ENCODE measurements at regions not wholly inside any gene's neighbourhood (a gene's known extent, or its start where the extent isn't known, plus 50 kb on each side); places are given as distances from the start of the nearest gene placed in this dataset.

GRCh38 chr18:41517142-41517541, 437.9 kb upstream of the PIK3C3 start:
- Histone ChIP-seq H3K27me3 (ENCODE audit: control insufficient read depth in 1 of 2, insufficient read depth in 1 of 2, low read length in 2 of 2) (no peaks in the 10 kb centered on the region), H3K23ac (ENCODE audit: low read length in 2 of 2) (no peak overlapping the region), H2BK5ac (ENCODE audit: low read depth, low read length, poor library complexity, severe bottlenecking) (no peak overlapping the region), H3K79me1 (replicated peaks; ENCODE audit: low read length, poor library complexity, severe bottlenecking) (no peaks in the 10 kb centered on the region), H3K4me2 (ENCODE audit: low read length, poor library complexity, severe bottlenecking) (no peak overlapping the region), H3K27ac (ENCODE audit: low read length, poor library complexity, severe bottlenecking) (no peak overlapping the region), H3K4me3 (ENCODE audit: insufficient read depth in 1 of 2, low read depth in 1 of 2, low read length in 2 of 2) (no peak overlapping the region), H2BK15ac (ENCODE audit: low read depth, poor library complexity, severe bottlenecking) (no peak overlapping the region), H3K14ac (ENCODE audit: low read length in 2 of 2) (no peak overlapping the region), H2BK12ac (ENCODE audit: low read length in 2 of 2) (no peak overlapping the region), H3K9me3 (ENCODE audit: control insufficient read depth, low read length) (no peaks in the 10 kb centered on the region), H3K36me3 (ENCODE audit: control insufficient read depth in 1 of 2, insufficient read depth in 2 of 2, low read depth in 1 of 2, low read length in 2 of 2) (no peaks in the 10 kb centered on the region), H2AFZ (ENCODE audit: low read depth, low read length) (no peak overlapping the region), H3K4ac (ENCODE audit: low read depth in 1 of 2, low read length in 2 of 2) (no peak overlapping the region), H4K8ac (ENCODE audit: low read length) (no peak overlapping the region), H3K18ac (ENCODE audit: low read depth in 1 of 2, low read length in 2 of 2) (no peak overlapping the region), H3K9ac (ENCODE audit: low read length) (no peak overlapping the region), H3K4me1 (ENCODE audit: control insufficient read depth, insufficient read depth, low read depth, low read length) (no peaks in the 10 kb centered on the region), H2BK120ac (ENCODE audit: low read depth, low read length) (no peak overlapping the region), H4K91ac (ENCODE audit: low read length) (no peak overlapping the region), H2AK5ac (ENCODE audit: low read length, severe bottlenecking) (no peak overlapping the region)
- DNase-seq, result no peak

GRCh38 chr18:41513438-41513837, 441.6 kb upstream of the PIK3C3 start:
- WGBS, result 94% methylated on average over 3 of the region's 3 CpGs
- Histone ChIP-seq H3K23ac (ENCODE audit: low read length in 2 of 2) (no peak overlapping the region), H3K18ac (ENCODE audit: low read depth in 1 of 2, low read length in 2 of 2) (no peak overlapping the region), H2BK120ac (ENCODE audit: low read depth, low read length) (no peak overlapping the region), H4K91ac (ENCODE audit: low read length) (no peak overlapping the region), H2BK5ac (ENCODE audit: low read depth, low read length, poor library complexity, severe bottlenecking) (no peak overlapping the region), H3K14ac (ENCODE audit: low read length in 2 of 2) (no peak overlapping the region), H2AFZ (ENCODE audit: low read depth, low read length) (no peak overlapping the region), H3K27ac (ENCODE audit: low read length, poor library complexity, severe bottlenecking) (no peak overlapping the region), H3K79me1 (replicated peaks; ENCODE audit: low read length, poor library complexity, severe bottlenecking) (no peaks in the 10 kb centered on the region), H2AK5ac (ENCODE audit: low read length, severe bottlenecking) (no peak overlapping the region), H2BK15ac (ENCODE audit: low read depth, poor library complexity, severe bottlenecking) (no peak overlapping the region), H3K9ac (ENCODE audit: low read length) (no peak overlapping the region), H3K4me2 (ENCODE audit: low read length, poor library complexity, severe bottlenecking) (no peak overlapping the region), H3K4me3 (ENCODE audit: insufficient read depth in 1 of 2, low read depth in 1 of 2, low read length in 2 of 2) (no peak overlapping the region), H3K4me1 (ENCODE audit: control insufficient read depth, insufficient read depth, low read depth, low read length) (no peaks in the 10 kb centered on the region), H3K9me3 (ENCODE audit: control insufficient read depth, low read length) (no peaks in the 10 kb centered on the region), H3K36me3 (ENCODE audit: control insufficient read depth in 1 of 2, insufficient read depth in 2 of 2, low read depth in 1 of 2, low read length in 2 of 2) (no peaks in the 10 kb centered on the region), H4K8ac (ENCODE audit: low read length) (no peak overlapping the region), H3K4ac (ENCODE audit: low read depth in 1 of 2, low read length in 2 of 2) (no peak overlapping the region), H3K27me3 (ENCODE audit: control insufficient read depth in 1 of 2, insufficient read depth in 1 of 2, low read length in 2 of 2) (no peaks in the 10 kb centered on the region), H2BK12ac (ENCODE audit: low read length in 2 of 2) (no peak overlapping the region)
- no peak for DNase-seq

- Histone ChIP-seq H3K79me1 (replicated peaks; ENCODE audit: low read length, poor library complexity, severe bottlenecking) (no peaks in the 10 kb centered on the region), H3K9ac (ENCODE audit: low read length) (no peak overlapping the region), H3K14ac (ENCODE audit: low read length in 2 of 2) (no peak overlapping the region), H2BK15ac (ENCODE audit: low read depth, poor library complexity, severe bottlenecking) (no peak overlapping the region), H3K4ac (ENCODE audit: low read depth in 1 of 2, low read length in 2 of 2) (no peak overlapping the region), H3K23ac (ENCODE audit: low read length in 2 of 2) (no peak overlapping the region), H2BK5ac (ENCODE audit: low read depth, low read length, poor library complexity, severe bottlenecking) (no peak overlapping the region), H3K36me3 (ENCODE audit: control insufficient read depth in 1 of 2, insufficient read depth in 2 of 2, low read depth in 1 of 2, low read length in 2 of 2) (no peaks in the 10 kb centered on the region), H2BK12ac (ENCODE audit: low read length in 2 of 2) (no peak overlapping the region), H3K4me1 (ENCODE audit: control insufficient read depth, insufficient read depth, low read depth, low read length) (no peaks in the 10 kb centered on the region), H4K8ac (ENCODE audit: low read length) (no peak overlapping the region), H4K91ac (ENCODE audit: low read length) (no peak overlapping the region), H3K18ac (ENCODE audit: low read depth in 1 of 2, low read length in 2 of 2) (no peak overlapping the region), H2AFZ (ENCODE audit: low read depth, low read length) (no peak overlapping the region), H2BK120ac (ENCODE audit: low read depth, low read length) (no peak overlapping the region), H3K4me2 (ENCODE audit: low read length, poor library complexity, severe bottlenecking) (no peak overlapping the region), H3K27me3 (ENCODE audit: control insufficient read depth in 1 of 2, insufficient read depth in 1 of 2, low read length in 2 of 2) (no peaks in the 10 kb centered on the region), H3K27ac (ENCODE audit: low read length, poor library complexity, severe bottlenecking) (no peak overlapping the region), H2AK5ac (ENCODE audit: low read length, severe bottlenecking) (no peak overlapping the region), H3K4me3 (ENCODE audit: insufficient read depth in 1 of 2, low read depth in 1 of 2, low read length in 2 of 2) (no peak overlapping the region), H3K9me3 (ENCODE audit: control insufficient read depth, low read length) (no peaks in the 10 kb centered on the region)
- 100% methylated on average over 2 of the region's 3 CpGs for WGBS
- DNase-seq, result no peak
Observed at GRCh38 chr18:41504316-41504715, 450.7 kb upstream of the PIK3C3 start.

- H3K9me3 ChIP-seq (ENCODE audit: control insufficient read depth, low read length), result no peaks in the 10 kb centered on the region
- no peak overlapping the region for H2AK5ac ChIP-seq (ENCODE audit: low read length, severe bottlenecking)
- WGBS, result 90% methylated on average over 2 of the region's 3 CpGs
- H3K36me3 ChIP-seq (ENCODE audit: control insufficient read depth in 1 of 2, insufficient read depth in 2 of 2, low read depth in 1 of 2, low read length in 2 of 2), result no peaks in the 10 kb centered on the region
- no peak overlapping the region for H2AFZ ChIP-seq (ENCODE audit: low read depth, low read length)
- no peak overlapping the region for H2BK15ac ChIP-seq (ENCODE audit: low read depth, poor library complexity, severe bottlenecking)
- no peaks in the 10 kb centered on the region for H3K4me1 ChIP-seq (ENCODE audit: control insufficient read depth, insufficient read depth, low read depth, low read length)
- no peak overlapping the region for H3K27ac ChIP-seq (ENCODE audit: low read length, poor library complexity, severe bottlenecking)
- H3K9ac ChIP-seq (ENCODE audit: low read length), result no peak overlapping the region
- H2BK120ac ChIP-seq (ENCODE audit: low read depth, low read length), result no peak overlapping the region
- no peak overlapping the region for H2BK12ac ChIP-seq (ENCODE audit: low read length in 2 of 2)
- no peak for DNase-seq
- H3K79me1 ChIP-seq (replicated peaks; ENCODE audit: low read length, poor library complexity, severe bottlenecking), result no peaks in the 10 kb centered on the region
- H4K8ac ChIP-seq (ENCODE audit: low read length), result no peak overlapping the region
- no peak overlapping the region for H3K4me3 ChIP-seq (ENCODE audit: insufficient read depth in 1 of 2, low read depth in 1 of 2, low read length in 2 of 2)
- H3K27me3 ChIP-seq (ENCODE audit: control insufficient read depth in 1 of 2, insufficient read depth in 1 of 2, low read length in 2 of 2), result no peaks in the 10 kb centered on the region
- H2BK5ac ChIP-seq (ENCODE audit: low read depth, low read length, poor library complexity, severe bottlenecking), result no peak overlapping the region
- H3K14ac ChIP-seq (ENCODE audit: low read length in 2 of 2), result no peak overlapping the region
- H3K23ac ChIP-seq (ENCODE audit: low read length in 2 of 2), result no peak overlapping the region
- H3K4ac ChIP-seq (ENCODE audit: low read depth in 1 of 2, low read length in 2 of 2), result no peak overlapping the region
- H3K4me2 ChIP-seq (ENCODE audit: low read length, poor library complexity, severe bottlenecking), result no peak overlapping the region
- H3K18ac ChIP-seq (ENCODE audit: low read depth in 1 of 2, low read length in 2 of 2), result no peak overlapping the region
- H4K91ac ChIP-seq (ENCODE audit: low read length), result no peak overlapping the region
Observed at GRCh38 chr18:41501848-41502247, 453.2 kb upstream of the PIK3C3 start.
